ENCODE measurements at regions not wholly inside any gene's neighbourhood (a gene's known extent, or its start where the extent isn't known, plus 50 kb on each side); places are given as distances from the start of the nearest gene placed in this dataset.

DNA sequence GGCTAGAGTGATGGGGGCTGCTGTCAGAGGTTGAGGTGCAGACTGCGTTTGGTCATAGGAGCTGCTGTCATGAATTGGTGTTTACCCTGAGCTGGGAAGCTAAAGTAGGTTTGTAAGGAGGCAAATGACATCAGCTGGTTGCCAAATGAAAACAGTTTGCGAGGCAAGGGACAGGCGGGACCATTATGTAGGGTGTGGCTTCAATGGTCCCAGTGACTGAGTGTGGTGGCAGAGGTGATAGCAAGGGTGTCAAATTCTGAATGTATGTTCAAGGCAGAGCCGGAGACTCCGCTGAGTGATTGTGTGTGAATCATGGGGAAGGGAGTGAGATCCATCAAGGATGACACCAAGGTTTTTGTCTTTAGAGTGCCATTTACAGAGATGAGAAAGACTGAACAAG, 359.5 kb downstream of the VRK1 start:
- H3K4me2 ChIP-seq, result no peak overlapping the region
- H3K4me3 ChIP-seq (ENCODE audit: low read depth in 2 of 2, low read length in 1 of 2), result no peak overlapping the region
- H3K9me2 ChIP-seq, result no peaks in the 10 kb centered on the region
- no peaks in the 10 kb centered on the region for H3K27me3 ChIP-seq (ENCODE audit: insufficient read depth)
- no peaks in the 10 kb centered on the region for H3K79me2 ChIP-seq (ENCODE audit: insufficient read depth)
- H3K9ac ChIP-seq, result no peak overlapping the region
- no peaks in the 10 kb centered on the region for H4K20me1 ChIP-seq (ENCODE audit: insufficient read depth)
- no peak overlapping the region for H3K27ac ChIP-seq (ENCODE audit: low read depth in 2 of 2, low read length in 1 of 2)
- WGBS (ENCODE audit: low lambda C conversion rate), result 30% methylated on average over 5 of the region's 5 CpGs
- DNase-seq, result no peak
- no peaks in the 10 kb centered on the region for H3K36me3 ChIP-seq (replicated peaks in 1 of 2; ENCODE audit: control insufficient read depth in 1 of 2, insufficient read depth in 2 of 2, low read length in 1 of 2)
- POLR2A ChIA-PET, result no interaction called here
- no peak overlapping the region for H2AFZ ChIP-seq (ENCODE audit: low read depth)
- CTCF ChIA-PET, result no interaction called here
- H3K9me3 ChIP-seq, result no peaks in the 10 kb centered on the region
- no peaks in the 10 kb centered on the region for H3K4me1 ChIP-seq (ENCODE audit: control insufficient read depth in 1 of 2, insufficient read depth in 2 of 2, low read depth in 1 of 2, low read length in 1 of 2)
- TF ChIP-seq EZH2phosphoT487 (IDR thresholded peaks at IDR 0.05; ENCODE audit: borderline replicate concordance, low read depth), result no peak
- no peaks in the 10 kb centered on the region for H3F3A ChIP-seq (replicated peaks; ENCODE audit: insufficient read depth)

DNA sequence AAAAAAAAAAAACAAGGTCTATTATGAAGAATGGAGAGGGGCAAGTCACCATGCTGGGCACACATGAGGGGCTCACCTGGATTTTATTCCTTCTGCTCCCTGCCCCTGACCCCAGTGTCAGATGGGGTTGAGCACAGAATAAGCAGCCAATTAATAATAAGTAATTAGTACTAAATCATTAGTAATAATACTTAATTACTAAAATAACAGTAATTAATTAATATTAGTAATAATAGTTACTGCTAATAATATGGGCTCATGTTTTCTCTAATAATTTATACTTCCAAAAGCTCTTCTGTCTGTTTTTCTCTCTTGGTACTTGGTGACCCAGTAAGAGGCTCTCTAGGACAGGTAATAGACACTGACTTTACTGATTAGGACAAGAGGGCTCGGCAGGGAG, 360.9 kb downstream of the VRK1 start:
- H3K4me1 ChIP-seq (ENCODE audit: control insufficient read depth in 1 of 2, insufficient read depth in 2 of 2, low read depth in 1 of 2, low read length in 1 of 2), result no peaks in the 10 kb centered on the region
- DNase-seq, result no peak
- no peaks in the 10 kb centered on the region for H3K27me3 ChIP-seq (ENCODE audit: insufficient read depth)
- WGBS (ENCODE audit: low lambda C conversion rate), result 0% methylated on average over 1 of the region's 1 CpG
- no peaks in the 10 kb centered on the region for H3K9me2 ChIP-seq
- no peaks in the 10 kb centered on the region for H3K9me3 ChIP-seq
- POLR2A ChIA-PET, result no interaction called here
- H3K9ac ChIP-seq, result no peak overlapping the region
- TF ChIP-seq FOSL2 (IDR thresholded peaks at IDR 0.05; ENCODE audit: borderline replicate concordance, low read depth), result no peak
- TF ChIP-seq GABPA (IDR thresholded peaks at IDR 0.05; ENCODE audit: low read depth), result no peak
- TF ChIP-seq SMC3 (IDR thresholded peaks at IDR 0.05; ENCODE audit: low read depth, low read length), result no peak
- TF ChIP-seq NRF1 (IDR thresholded peaks at IDR 0.05; ENCODE audit: low read depth, low read length), result no peak
- no peak for TF ChIP-seq YY1 (IDR thresholded peaks at IDR 0.05; ENCODE audit: low read depth)
- no peak for TF ChIP-seq RAD21 (IDR thresholded peaks at IDR 0.05; ENCODE audit: low read length)
- TF ChIP-seq, protein P1, sequence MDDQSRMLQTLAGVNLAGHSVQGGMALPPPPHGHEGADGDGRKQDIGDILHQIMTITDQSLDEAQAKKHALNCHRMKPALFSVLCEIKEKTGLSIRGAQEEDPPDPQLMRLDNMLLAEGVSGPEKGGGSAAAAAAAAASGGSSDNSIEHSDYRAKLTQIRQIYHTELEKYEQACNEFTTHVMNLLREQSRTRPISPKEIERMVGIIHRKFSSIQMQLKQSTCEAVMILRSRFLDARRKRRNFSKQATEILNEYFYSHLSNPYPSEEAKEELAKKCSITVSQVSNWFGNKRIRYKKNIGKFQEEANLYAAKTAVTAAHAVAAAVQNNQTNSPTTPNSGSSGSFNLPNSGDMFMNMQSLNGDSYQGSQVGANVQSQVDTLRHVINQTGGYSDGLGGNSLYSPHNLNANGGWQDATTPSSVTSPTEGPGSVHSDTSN (IDR thresholded peaks at IDR 0.05), result no peak
- TF ChIP-seq SIN3A (IDR thresholded peaks at IDR 0.05; ENCODE audit: borderline replicate concordance, low read depth, low read length), result no peak
- TF ChIP-seq, protein P2, sequence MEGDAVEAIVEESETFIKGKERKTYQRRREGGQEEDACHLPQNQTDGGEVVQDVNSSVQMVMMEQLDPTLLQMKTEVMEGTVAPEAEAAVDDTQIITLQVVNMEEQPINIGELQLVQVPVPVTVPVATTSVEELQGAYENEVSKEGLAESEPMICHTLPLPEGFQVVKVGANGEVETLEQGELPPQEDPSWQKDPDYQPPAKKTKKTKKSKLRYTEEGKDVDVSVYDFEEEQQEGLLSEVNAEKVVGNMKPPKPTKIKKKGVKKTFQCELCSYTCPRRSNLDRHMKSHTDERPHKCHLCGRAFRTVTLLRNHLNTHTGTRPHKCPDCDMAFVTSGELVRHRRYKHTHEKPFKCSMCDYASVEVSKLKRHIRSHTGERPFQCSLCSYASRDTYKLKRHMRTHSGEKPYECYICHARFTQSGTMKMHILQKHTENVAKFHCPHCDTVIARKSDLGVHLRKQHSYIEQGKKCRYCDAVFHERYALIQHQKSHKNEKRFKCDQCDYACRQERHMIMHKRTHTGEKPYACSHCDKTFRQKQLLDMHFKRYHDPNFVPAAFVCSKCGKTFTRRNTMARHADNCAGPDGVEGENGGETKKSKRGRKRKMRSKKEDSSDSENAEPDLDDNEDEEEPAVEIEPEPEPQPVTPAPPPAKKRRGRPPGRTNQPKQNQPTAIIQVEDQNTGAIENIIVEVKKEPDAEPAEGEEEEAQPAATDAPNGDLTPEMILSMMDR (IDR thresholded peaks at IDR 0.05), result no peak
- no peak overlapping the region for H2AFZ ChIP-seq (ENCODE audit: low read depth)
- H3K27ac ChIP-seq (ENCODE audit: low read depth in 2 of 2, low read length in 1 of 2), result no peak overlapping the region
- H3K79me2 ChIP-seq (ENCODE audit: insufficient read depth), result no peaks in the 10 kb centered on the region
- no peak overlapping the region for H3K4me2 ChIP-seq
- no peaks in the 10 kb centered on the region for H3K36me3 ChIP-seq (replicated peaks in 1 of 2; ENCODE audit: control insufficient read depth in 1 of 2, insufficient read depth in 2 of 2, low read length in 1 of 2)
- CTCF ChIA-PET, result no interaction called here
- no peaks in the 10 kb centered on the region for H4K20me1 ChIP-seq (ENCODE audit: insufficient read depth)
- H3F3A ChIP-seq (replicated peaks; ENCODE audit: insufficient read depth), result no peaks in the 10 kb centered on the region
- no peak overlapping the region for H3K4me3 ChIP-seq (ENCODE audit: low read depth in 2 of 2, low read length in 1 of 2)

DNA sequence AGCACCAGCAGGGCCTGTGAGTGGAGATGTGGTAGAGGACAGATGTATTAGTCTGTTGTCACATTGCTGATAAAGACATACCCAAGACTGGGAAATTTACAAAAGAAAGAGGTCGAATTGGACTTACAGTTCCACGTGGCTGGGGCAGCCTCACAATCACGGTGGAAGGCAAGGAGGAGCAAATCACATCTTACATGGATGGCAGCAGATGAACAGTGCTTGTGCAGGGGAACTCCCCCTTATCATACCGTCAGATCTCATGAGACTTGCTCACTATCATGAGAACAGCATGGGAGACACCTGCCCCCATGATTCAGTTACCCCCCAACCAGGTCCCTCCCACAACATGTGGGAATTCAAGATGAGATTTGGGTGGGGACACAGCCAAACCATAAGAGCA, 361.9 kb downstream of the VRK1 start:
- Histone ChIP-seq H3K9me2 (no peaks in the 10 kb centered on the region), H3K4me2 (no peak overlapping the region), H3K4me3 (ENCODE audit: low read depth in 2 of 2, low read length in 1 of 2) (no peak overlapping the region), H4K20me1 (ENCODE audit: insufficient read depth) (no peaks in the 10 kb centered on the region), H3K9me3 (no peaks in the 10 kb centered on the region), H3K36me3 (replicated peaks in 1 of 2; ENCODE audit: control insufficient read depth in 1 of 2, insufficient read depth in 2 of 2, low read length in 1 of 2) (no peaks in the 10 kb centered on the region), H2AFZ (ENCODE audit: low read depth) (no peak overlapping the region), H3K27me3 (ENCODE audit: insufficient read depth) (no peaks in the 10 kb centered on the region), H3K27ac (ENCODE audit: low read depth in 2 of 2, low read length in 1 of 2) (no peak overlapping the region), H3K4me1 (ENCODE audit: control insufficient read depth in 1 of 2, insufficient read depth in 2 of 2, low read depth in 1 of 2, low read length in 1 of 2) (no peaks in the 10 kb centered on the region), H3F3A (replicated peaks; ENCODE audit: insufficient read depth) (no peaks in the 10 kb centered on the region), H3K9ac (no peak overlapping the region), H3K79me2 (ENCODE audit: insufficient read depth) (no peaks in the 10 kb centered on the region)
- TF ChIP-seq NRF1 (IDR thresholded peaks at IDR 0.05; ENCODE audit: low read depth, low read length) (no peak), RFX5 (IDR thresholded peaks at IDR 0.05; ENCODE audit: low read length) (no peak), RXRA (IDR thresholded peaks at IDR 0.05; ENCODE audit: borderline replicate concordance, low read depth) (no peak), EP300 (IDR thresholded peaks at IDR 0.05; ENCODE audit: borderline replicate concordance in 1 of 2, low read depth in 1 of 2, low read length in 1 of 2) (no peak), ELF1 (IDR thresholded peaks at IDR 0.05) (no peak), RAD21 (IDR thresholded peaks at IDR 0.05; ENCODE audit: low read length) (no peak), GABPA (IDR thresholded peaks at IDR 0.05; ENCODE audit: low read depth) (no peak)
- TF ChIP-seq, protein P3, sequence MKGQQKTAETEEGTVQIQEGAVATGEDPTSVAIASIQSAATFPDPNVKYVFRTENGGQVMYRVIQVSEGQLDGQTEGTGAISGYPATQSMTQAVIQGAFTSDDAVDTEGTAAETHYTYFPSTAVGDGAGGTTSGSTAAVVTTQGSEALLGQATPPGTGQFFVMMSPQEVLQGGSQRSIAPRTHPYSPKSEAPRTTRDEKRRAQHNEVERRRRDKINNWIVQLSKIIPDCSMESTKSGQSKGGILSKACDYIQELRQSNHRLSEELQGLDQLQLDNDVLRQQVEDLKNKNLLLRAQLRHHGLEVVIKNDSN (IDR thresholded peaks at IDR 0.05; ENCODE audit: borderline replicate concordance, low read depth), result no peak
- TF ChIP-seq, protein P4, sequence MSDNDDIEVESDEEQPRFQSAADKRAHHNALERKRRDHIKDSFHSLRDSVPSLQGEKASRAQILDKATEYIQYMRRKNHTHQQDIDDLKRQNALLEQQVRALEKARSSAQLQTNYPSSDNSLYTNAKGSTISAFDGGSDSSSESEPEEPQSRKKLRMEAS (IDR thresholded peaks at IDR 0.05; ENCODE audit: low read depth), result no peak
- TF ChIP-seq, protein P5, sequence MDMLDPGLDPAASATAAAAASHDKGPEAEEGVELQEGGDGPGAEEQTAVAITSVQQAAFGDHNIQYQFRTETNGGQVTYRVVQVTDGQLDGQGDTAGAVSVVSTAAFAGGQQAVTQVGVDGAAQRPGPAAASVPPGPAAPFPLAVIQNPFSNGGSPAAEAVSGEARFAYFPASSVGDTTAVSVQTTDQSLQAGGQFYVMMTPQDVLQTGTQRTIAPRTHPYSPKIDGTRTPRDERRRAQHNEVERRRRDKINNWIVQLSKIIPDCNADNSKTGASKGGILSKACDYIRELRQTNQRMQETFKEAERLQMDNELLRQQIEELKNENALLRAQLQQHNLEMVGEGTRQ (IDR thresholded peaks at IDR 0.05; ENCODE audit: borderline replicate concordance, low read depth, low read length), result no peak
- ChIA-PET POLR2A (no interaction called here), CTCF (no interaction called here)
- DNase-seq, result no peak
- 0% methylated on average over 4 of the region's 4 CpGs for WGBS (ENCODE audit: low lambda C conversion rate)

All from SK-N-SH (cell line).